NCI-H2081 treated with DMSO at 0.1 percent for 48 hours (cell line): ENCODE measurements at regions not wholly inside any gene's neighbourhood (a gene's known extent, or its start where the extent isn't known, plus 50 kb on each side); places are given as distances from the start of the nearest gene placed in this dataset.
"Not testable (repeated sequence)": the region's sequence is repeated elsewhere in the genome, so short reads cannot be mapped to it uniquely, and the experiment has no call there.

Experiments used
- DNase-seq: peaks from one replicate; lab custom pipeline; 2025; lab: John Stamatoyannopoulos, UW

GRCh38 chr1:55773211-55773940, 558.2 kb upstream of the USP24 start:
- DNase-seq: no peak

GRCh38 chr1:55768327-55768952, 553.3 kb upstream of the USP24 start:
- no peak for DNase-seq

- no peak for DNase-seq
These were observed 552.0 kb upstream of the USP24 start for GRCh38 chr1:55767171-55767570.

- DNase-seq: not testable (repeated sequence)
These were observed 550.3 kb upstream of the USP24 start for GRCh38 chr1:55765505-55765904.

- no peak for DNase-seq
These were observed 536.6 kb upstream of the USP24 start for GRCh38 chr1:55751776-55752175.

- DNase-seq: no peak
These were observed 535.4 kb upstream of the USP24 start for GRCh38 chr1:55750628-55750995.

GRCh38 chr1:55749975-55750627, 534.9 kb upstream of the USP24 start:
- DNase-seq: no peak

GRCh38 chr1:55747408-55747841, 532.3 kb upstream of the USP24 start:
- no peak for DNase-seq

- no peak for DNase-seq
These were observed 531.5 kb upstream of the USP24 start for GRCh38 chr1:55746710-55747109.

GRCh38 chr1:55741516-55741915, 526.4 kb upstream of the USP24 start:
- DNase-seq: no peak

GRCh38 chr1:55735106-55735505, 519.9 kb upstream of the USP24 start:
- no peak for DNase-seq

GRCh38 chr1:55726994-55727393, 511.8 kb upstream of the USP24 start:
- DNase-seq: no peak

- no peak for DNase-seq
These were observed 510.2 kb upstream of the USP24 start for GRCh38 chr1:55725378-55725777.

GRCh38 chr1:55724551-55725325, 509.6 kb upstream of the USP24 start:
- no peak for DNase-seq

GRCh38 chr1:55723001-55723400, 507.8 kb upstream of the USP24 start:
- DNase-seq: no peak

- no peak for DNase-seq
These were observed 505.1 kb upstream of the USP24 start for GRCh38 chr1:55720261-55720660.

GRCh38 chr1:55718758-55719671, 503.9 kb upstream of the USP24 start:
- DNase-seq: no peak

- DNase-seq: no peak
These were observed 501.9 kb upstream of the USP24 start for GRCh38 chr1:55717111-55717510.

- no peak for DNase-seq
These were observed 501.4 kb upstream of the USP24 start for GRCh38 chr1:55716610-55717009.

- no peak for DNase-seq
These were observed 501.0 kb upstream of the USP24 start for GRCh38 chr1:55716151-55716550.

- DNase-seq: no peak
These were observed 499.1 kb upstream of the USP24 start for GRCh38 chr1:55714230-55714629.
